CD4-positive, alpha-beta T cell (primary cell): ENCODE measurements at regions not wholly inside any gene's neighbourhood (a gene's known extent, or its start where the extent isn't known, plus 50 kb on each side); places are given as distances from the start of the nearest gene placed in this dataset.

Source experiments
- ATAC-seq: fragments of 200-7000 bp; cut with Tn5 transposase; one replicate; pipeline ENCODE4 v1.10.0; 2022; ENCODE audit warnings: mild to moderate bottlenecking; ENCODE audit not compliant: poor library complexity
- CTCF ChIA-PET: fragments of 350-600 bp; sonication (Branson Sonifier 250); formaldehyde crosslinking; loops from one replicate; lab custom pipeline; 2021; ENCODE audit warnings: antibody characterized with exemption, inconsistent platforms; lab: Charles Lee
- POLR2A ChIA-PET: fragments of 350-600 bp; sonication (Branson Sonifier 250); formaldehyde crosslinking; loops from one replicate; lab custom pipeline; 2021; ENCODE audit warnings: antibody characterized with exemption, inconsistent platforms; lab: Charles Lee
- DNase-seq, 14 experiments: peaks; one replicate each; pipeline ENCODE4 v3.0.0-alpha.2; 2013 to 2020; ENCODE audit warnings: mixed read lengths in 2 of 14
- H3K27ac ChIP-seq, 2 donors: one replicate each; pipeline versions ENCODE4 v1.5.1 to v1.7.0; 2013; ENCODE audit warnings: low read length in 2 of 2, low read depth in 1 of 2, mild to moderate bottlenecking in 1 of 2
- H3K27me3 ChIP-seq, 2 experiments: 1 replicate in 1 of 2; 2 replicates in 1 of 2; pipeline versions ENCODE4 v1.6.1 to v1.7.0; 2013; ENCODE audit warnings: low read length in 2 of 2, control low read depth in 1 of 2, mild to moderate bottlenecking in 1 of 2, moderate library complexity in 1 of 2; ENCODE audit not compliant: insufficient read depth in 2 of 2, control insufficient read depth in 1 of 2
- H3K36me3 ChIP-seq: one replicate; pipeline ENCODE4 v1.6.1; 2013; ENCODE audit warnings: low read length, control low read depth; ENCODE audit not compliant: insufficient read depth
- H3K4me1 ChIP-seq: one replicate; pipeline ENCODE4 v1.6.1; 2013; ENCODE audit warnings: low read length, control low read depth; ENCODE audit not compliant: insufficient read depth
- H3K4me3 ChIP-seq: one replicate; pipeline ENCODE4 v1.5.1; 2013; ENCODE audit warnings: mild to moderate bottlenecking, low read length, moderate library complexity
- H3K9me3 ChIP-seq, 2 experiments: 1 replicate in 1 of 2; 2 replicates in 1 of 2; pipeline versions ENCODE4 v1.6.1 to v1.7.0; 2013; ENCODE audit warnings: low read length in 2 of 2, mild to moderate bottlenecking in 2 of 2, control low read depth in 1 of 2, moderate library complexity in 1 of 2; ENCODE audit not compliant: control insufficient read depth in 1 of 2, insufficient read depth in 1 of 2
- H3K27ac Mint-ChIP-seq: one replicate; pipeline ENCODE4 v1.8.0; 2020; ENCODE audit warnings: mixed read lengths
- H3K27me3 Mint-ChIP-seq: one replicate; pipeline ENCODE4 v1.8.0; 2021; ENCODE audit warnings: mixed read lengths
- H3K36me3 Mint-ChIP-seq: one replicate; pipeline ENCODE4 v1.8.0; 2021; ENCODE audit warnings: low read depth, mixed read lengths
- H3K4me1 Mint-ChIP-seq: one replicate; pipeline ENCODE4 v1.8.0; 2021; ENCODE audit warnings: low read depth, mixed read lengths
- H3K4me3 Mint-ChIP-seq: one replicate; pipeline ENCODE4 v1.8.0; 2020; ENCODE audit warnings: mild to moderate bottlenecking, mixed read lengths
- H3K9me3 Mint-ChIP-seq: one replicate; pipeline ENCODE4 v1.8.0; 2020; ENCODE audit warnings: mixed read lengths
- CTCF ChIP-seq: fragments of 200-600 bp; IDR thresholded peaks from one replicate; pipeline ENCODE4 v1.8.0; 2022; ENCODE audit warnings: antibody characterized with exemption, mild to moderate bottlenecking
- intact Hi-C, 2 experiments: fragments of 100-400 bp; cut with DNase I in 1 of 2; cut with micrococcal nuclease in 1 of 2; formaldehyde crosslinking; loops; one replicate each; pipeline versions ENCODE4 v1.15.1 to v1.9.0; 2023 to 2025; cut with DNase I, micrococcal nuclease

GRCh38 chr14:28515571-28515970 lies 251.0 kb upstream of the FOXG1 start:
- CTCF ChIA-PET, result no interaction called here

GRCh38 chr14:28536889-28537288 lies 229.7 kb upstream of the FOXG1 start:
- H3K9me3 ChIP-seq, result peaks cover 0 to 18% of the 10 kb centered on the region in 2 experiments
- DNase-seq (no peak), ATAC-seq (no peak)
- TF ChIP-seq CTCF, result no peak
- Mint-ChIP-seq H3K27me3 (no peaks in the 10 kb centered on the region), H3K36me3 (no peaks in the 10 kb centered on the region), H3K9me3 (peaks cover 12% of the 10 kb centered on the region), H3K27ac (no peak overlapping the region), H3K4me3 (no peak overlapping the region), H3K4me1 (no peaks in the 10 kb centered on the region)
- no peak overlapping the region for H3K27ac ChIP-seq
- no peak overlapping the region for H3K4me3 ChIP-seq
- intact Hi-C loops, result no loop called here
- H3K27me3 ChIP-seq, result no peaks in the 10 kb centered on the region
- no peaks in the 10 kb centered on the region for H3K4me1 ChIP-seq
- no peaks in the 10 kb centered on the region for H3K36me3 ChIP-seq
- ChIA-PET POLR2A (no interaction called here), CTCF (no interaction called here)

More at GRCh38 chr14:28515571-28515970, 251.0 kb upstream of the FOXG1 start:
- H3K27me3 ChIP-seq, result no peaks in the 10 kb centered on the region
- intact Hi-C loops, result no loop called here
- Mint-ChIP-seq H3K4me3 (no peak overlapping the region), H3K36me3 (no peaks in the 10 kb centered on the region), H3K27ac (no peak overlapping the region), H3K27me3 (no peaks in the 10 kb centered on the region), H3K4me1 (no peaks in the 10 kb centered on the region), H3K9me3 (peaks cover 12% of the 10 kb centered on the region)
- POLR2A ChIA-PET, result no interaction called here
- no peak for ATAC-seq
- no peak overlapping the region for H3K27ac ChIP-seq
- H3K4me3 ChIP-seq, result no peak overlapping the region
- DNase-seq, result no peak
- no peaks in the 10 kb centered on the region for H3K4me1 ChIP-seq
- H3K36me3 ChIP-seq, result no peaks in the 10 kb centered on the region
- TF ChIP-seq CTCF, result no peak
- peaks cover 0 to 17% of the 10 kb centered on the region in 2 experiments for H3K9me3 ChIP-seq

GRCh38 chr14:28542040-28542439 lies 224.5 kb upstream of the FOXG1 start:
- H3K4me1 ChIP-seq, result no peaks in the 10 kb centered on the region
- no peak overlapping the region for H3K27ac ChIP-seq
- POLR2A ChIA-PET, result no interaction called here
- peaks cover 9 to 13% of the 10 kb centered on the region in 2 experiments for H3K9me3 ChIP-seq
- H3K36me3 ChIP-seq, result no peaks in the 10 kb centered on the region
- Mint-ChIP-seq H3K27ac (no peak overlapping the region), H3K27me3 (no peaks in the 10 kb centered on the region), H3K4me1 (no peaks in the 10 kb centered on the region), H3K9me3 (peaks cover 13% of the 10 kb centered on the region), H3K4me3 (no peak overlapping the region), H3K36me3 (no peaks in the 10 kb centered on the region)
- DNase-seq (no peak), ATAC-seq (no peak)
- TF ChIP-seq CTCF, result no peak
- no peaks in the 10 kb centered on the region for H3K27me3 ChIP-seq
- intact Hi-C loops, result no loop called here
- H3K4me3 ChIP-seq, result no peak overlapping the region
- CTCF ChIA-PET, result no interaction called here
